ENCODE measurements at regions not wholly inside any gene's neighbourhood (a gene's known extent, or its start where the extent isn't known, plus 50 kb on each side); places are given as distances from the start of the nearest gene placed in this dataset.

GRCh38 chr5:14956423-14957046 lies 85.0 kb upstream of the ANKH start:
- TF ChIP-seq CTCF (IDR thresholded peaks at IDR 0.05; ENCODE audit: low read depth, low read length) (no peak), EZH2phosphoT487 (IDR thresholded peaks at IDR 0.05; ENCODE audit: low read depth) (no peak)

Data from OCI-LY3 (cell line).